ENCODE measurements at regions not wholly inside any gene's neighbourhood (a gene's known extent, or its start where the extent isn't known, plus 50 kb on each side); places are given as distances from the start of the nearest gene placed in this dataset.

GRCh38 chr12:37720846-37721245, 595.7 kb upstream of the ALG10B start:
- TF ChIP-seq CTCF (conservative IDR thresholded peaks at IDR 0.05): no peak
- no peak for TF ChIP-seq EZH2 (IDR thresholded peaks at IDR 0.05; ENCODE audit: low read depth)
